GM19452 (cell line): ENCODE measurements at regions not wholly inside any gene's neighbourhood (a gene's known extent, or its start where the extent isn't known, plus 50 kb on each side); places are given as distances from the start of the nearest gene placed in this dataset.
A peak's percentile ranks its signal among the peaks of the same experiment; 100 is the strongest.
"Not testable (repeated sequence)": the region's sequence is repeated elsewhere in the genome, so short reads cannot be mapped to it uniquely, and the experiment has no call there.

ENCODE experiments used
- ATAC-seq: cut with Tn5 transposase; IDR thresholded peaks from one replicate; pipeline ENCODE4 v1.9.1; 2021; ENCODE audit not compliant: unreplicated experiment

GRCh38 chr2:31813016-31813415 lies 197.8 kb downstream of the MEMO1 start:
- ATAC-seq = no peak

DNA sequence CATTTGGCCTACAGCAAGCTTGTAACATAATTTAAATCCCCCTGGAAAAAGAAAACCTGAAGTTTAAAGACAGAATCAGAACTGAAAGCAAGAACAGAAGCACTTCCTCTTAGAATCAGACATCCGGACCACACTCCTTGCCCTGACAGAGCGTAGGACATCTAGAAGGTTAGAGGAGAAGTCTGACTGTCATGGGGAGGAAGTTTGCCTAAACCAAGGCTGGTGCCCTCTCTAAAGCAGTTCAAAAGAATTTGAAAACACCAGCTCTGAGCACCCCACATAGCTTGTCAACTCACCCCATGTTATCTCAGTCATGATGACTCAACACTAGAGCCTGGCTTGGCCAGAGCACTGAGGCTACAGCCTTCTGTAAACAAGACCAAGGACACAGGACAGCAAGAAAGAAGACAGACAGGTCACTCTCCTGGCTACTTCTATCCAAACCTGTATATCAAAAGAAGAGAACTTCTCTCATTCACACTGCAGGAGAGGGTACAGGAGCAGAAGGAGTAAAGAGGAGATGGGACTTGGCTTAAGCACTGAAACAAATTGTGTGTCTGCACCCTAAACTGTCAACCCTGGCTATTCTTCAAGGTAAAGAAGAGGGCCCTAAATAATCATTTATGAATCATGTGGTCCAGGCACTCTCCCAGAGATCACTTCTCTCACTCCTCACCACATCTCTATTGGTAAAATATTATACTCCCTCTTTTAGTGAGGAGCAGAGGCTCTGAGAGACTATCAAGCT lies 198.6 kb downstream of the MEMO1 start:
- ATAC-seq = peak; percentile 99

GRCh38 chr2:31811482-31811881 lies 199.3 kb downstream of the MEMO1 start:
- ATAC-seq = no peak

DNA sequence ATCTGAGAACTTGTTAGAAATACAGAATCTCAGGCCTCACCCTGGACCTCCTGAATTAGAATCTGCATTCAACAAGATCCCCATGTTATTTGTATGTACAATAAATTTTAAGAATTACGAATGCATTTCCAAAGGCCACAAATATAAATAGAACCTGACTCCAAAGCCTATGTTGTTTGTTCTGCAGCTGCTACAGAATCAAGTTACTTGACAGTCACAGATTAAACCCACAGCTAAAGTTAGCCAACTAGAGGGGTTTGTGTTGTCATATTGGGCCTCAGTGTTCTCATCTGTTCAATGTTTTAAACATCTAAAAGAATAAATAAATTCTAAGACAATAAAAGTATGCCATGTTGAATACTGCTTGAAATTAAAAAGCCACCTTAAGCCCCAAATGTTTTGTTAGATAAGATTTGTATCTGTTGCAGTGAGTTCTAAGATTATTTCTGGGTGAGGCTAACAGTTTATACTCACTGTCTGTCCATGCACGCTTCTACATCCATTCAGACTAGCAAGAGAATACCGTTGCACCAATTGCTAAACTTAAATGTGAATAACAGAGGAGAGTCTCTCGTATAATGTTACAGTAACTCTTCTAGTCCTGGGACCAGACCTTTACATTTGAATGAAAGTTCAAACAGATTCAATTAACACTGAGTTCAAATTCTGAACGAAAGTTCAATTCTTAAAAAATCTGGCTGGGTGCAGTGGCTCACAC lies 200.4 kb downstream of the MEMO1 start:
- no peak for ATAC-seq

GRCh38 chr2:31805688-31806087 lies 205.1 kb downstream of the MEMO1 start:
- ATAC-seq = no peak

- not testable (repeated sequence) for ATAC-seq
Observed at GRCh38 chr2:31803481-31804153, 207.2 kb downstream of the MEMO1 start.

GRCh38 chr2:31802711-31803110 lies 208.1 kb downstream of the MEMO1 start:
- no peak for ATAC-seq

DNA sequence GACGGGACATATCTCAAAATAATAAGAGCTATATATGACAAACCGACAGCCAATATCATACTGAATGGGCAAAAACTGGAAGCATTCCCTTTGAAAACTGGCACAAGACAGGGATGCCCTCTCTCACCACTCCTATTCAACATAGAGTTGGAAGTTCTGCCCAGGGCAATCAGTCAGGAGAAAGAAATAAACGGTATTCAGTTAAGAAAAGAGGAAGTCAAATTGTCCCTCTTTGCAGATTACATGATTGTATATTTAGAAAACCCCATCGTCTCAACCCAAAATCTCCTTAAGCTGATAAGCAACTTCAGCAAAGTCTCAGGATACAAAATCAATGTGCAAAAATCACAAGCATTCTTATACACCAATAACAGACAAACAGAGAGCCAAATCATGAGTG lies 211.5 kb downstream of the MEMO1 start:
- not testable (repeated sequence) for ATAC-seq

DNA sequence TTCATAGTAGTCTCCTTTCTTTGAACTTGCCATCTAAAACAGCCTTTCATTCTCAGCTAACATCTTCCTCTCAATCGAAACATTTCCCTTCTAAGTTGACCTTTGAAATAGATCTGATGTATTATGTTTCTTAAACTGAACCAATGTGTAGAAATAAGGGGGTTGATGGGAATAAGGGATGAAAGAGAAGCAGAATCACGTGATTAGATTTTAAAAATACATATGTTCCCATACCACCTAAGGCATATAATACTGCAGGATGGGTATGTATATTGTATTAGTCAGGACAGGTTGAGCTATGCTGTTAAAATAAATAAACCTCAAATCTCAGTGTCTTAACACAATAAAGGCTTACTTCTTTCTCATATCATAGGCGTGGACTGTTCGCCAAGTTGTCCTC lies 207.5 kb upstream of the SRD5A2 start:
- no peak for ATAC-seq

DNA sequence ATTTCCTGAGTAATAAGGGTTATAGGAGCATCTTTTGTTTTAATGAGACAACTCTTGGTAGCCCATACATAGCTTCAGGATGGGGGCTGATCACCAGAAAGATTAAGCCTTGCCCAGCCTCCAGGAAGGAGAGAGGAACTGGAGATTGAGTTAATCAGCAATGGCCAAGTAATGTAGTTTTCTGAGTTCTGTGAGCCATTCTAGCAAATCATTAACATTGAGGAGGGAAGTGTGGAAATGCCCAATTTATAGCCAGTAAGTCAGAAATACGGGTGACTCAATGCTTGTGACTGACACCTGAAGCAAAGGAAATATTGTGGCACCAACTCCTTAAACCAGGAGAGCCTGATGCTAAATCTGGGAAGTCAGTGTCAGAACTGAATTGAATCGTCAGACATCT lies 205.1 kb upstream of the SRD5A2 start:
- peak; percentile 86 for ATAC-seq

- ATAC-seq = no peak
Observed at GRCh38 chr2:31784868-31785267, 204.1 kb upstream of the SRD5A2 start.

DNA sequence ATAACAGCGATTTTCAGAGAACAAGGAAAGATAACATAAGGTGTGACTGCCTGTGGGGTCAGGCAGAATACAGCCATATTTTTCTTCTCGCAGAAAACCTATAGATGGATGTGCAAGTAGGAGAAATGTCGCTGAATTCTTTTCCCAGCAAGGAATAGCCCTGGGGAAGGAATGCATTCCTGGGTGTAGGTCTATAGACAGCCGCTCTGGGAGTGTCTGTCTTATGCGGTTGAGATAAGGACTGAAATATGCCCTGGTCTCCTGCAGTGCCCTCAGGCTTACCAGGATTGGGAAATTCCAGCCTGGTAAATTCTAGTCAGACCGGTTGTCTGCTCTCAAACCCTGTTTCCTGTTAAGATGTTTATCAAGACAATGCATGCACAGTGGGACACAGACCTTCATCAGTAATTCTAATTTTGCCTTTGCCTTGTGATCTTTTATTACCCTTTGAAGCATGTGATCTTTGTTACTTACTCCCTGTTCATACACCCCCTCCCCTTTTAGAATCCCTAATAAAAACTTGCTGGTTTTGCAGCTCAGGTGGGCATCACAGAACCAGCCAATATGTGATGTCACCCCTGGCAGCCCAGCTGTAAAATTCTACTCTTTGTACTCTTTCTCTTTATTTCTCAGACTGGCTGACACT lies 202.8 kb upstream of the SRD5A2 start:
- not testable (repeated sequence) for ATAC-seq

- no peak for ATAC-seq
Observed at GRCh38 chr2:31778153-31778552, 197.4 kb upstream of the SRD5A2 start.

DNA sequence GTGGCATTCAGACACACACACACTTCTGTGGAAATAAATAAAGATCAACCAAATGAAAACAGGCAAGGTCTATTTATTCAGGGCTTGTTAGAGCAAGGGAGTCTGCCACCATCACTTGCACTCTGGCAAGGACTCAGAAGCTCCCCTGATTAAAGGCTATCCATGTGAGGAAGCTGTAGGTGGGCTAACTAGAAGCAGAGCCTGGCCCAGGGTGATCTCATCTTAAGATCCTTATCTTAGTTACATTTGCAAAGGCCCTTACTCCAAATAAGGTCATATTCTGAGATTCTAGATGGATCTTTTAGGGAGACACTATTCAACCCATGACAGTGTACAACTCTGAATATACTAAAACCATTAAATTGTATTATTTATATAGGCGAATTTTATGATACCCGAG lies 190.0 kb upstream of the SRD5A2 start:
- no peak for ATAC-seq

GRCh38 chr2:31765078-31765945 lies 184.6 kb upstream of the SRD5A2 start:
- no peak for ATAC-seq

DNA sequence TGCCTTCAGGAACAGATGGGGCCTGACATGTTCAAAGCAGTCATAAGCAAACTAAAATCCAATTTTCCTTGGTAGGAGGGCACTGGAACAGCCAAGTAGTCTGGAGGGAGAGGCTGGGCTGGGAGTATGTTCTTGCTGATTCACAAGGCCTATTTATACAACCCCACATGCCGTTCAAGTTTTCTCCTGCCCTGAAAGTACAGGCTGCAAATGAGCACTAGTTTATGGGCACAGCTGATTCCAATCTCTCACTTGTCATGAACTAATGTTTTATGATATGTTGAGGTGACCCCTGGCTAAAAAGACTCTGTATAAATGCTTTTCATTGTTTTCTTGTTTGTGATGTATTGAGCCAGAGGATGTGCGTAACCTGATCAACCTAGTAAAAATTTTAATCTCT lies 183.4 kb upstream of the SRD5A2 start:
- no peak for ATAC-seq

DNA sequence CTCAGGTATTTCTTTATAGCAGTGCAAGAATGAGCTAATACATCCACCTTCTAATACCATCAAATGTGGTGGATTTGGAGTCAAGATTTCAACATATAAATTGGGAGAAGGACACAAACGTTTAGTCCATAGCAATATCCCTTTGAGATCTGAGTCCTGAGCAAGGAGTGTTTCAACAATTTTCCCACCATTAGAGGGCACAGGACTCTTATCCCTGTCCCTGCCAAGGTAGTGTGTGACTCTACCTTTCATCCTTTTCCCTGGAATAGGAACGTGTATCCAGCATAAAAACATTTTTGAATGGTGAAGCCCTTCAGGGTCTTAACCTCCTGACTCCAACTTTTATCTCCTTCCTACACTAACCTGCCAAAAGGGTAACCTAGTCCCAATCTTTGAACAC lies 181.3 kb upstream of the SRD5A2 start:
- no peak for ATAC-seq

- ATAC-seq = not testable (repeated sequence)
Observed at GRCh38 chr2:31757351-31757750, 176.6 kb upstream of the SRD5A2 start.

- ATAC-seq = not testable (repeated sequence)
Observed at GRCh38 chr2:31748746-31749145, 168.0 kb upstream of the SRD5A2 start.

GRCh38 chr2:31748041-31748440 lies 167.3 kb upstream of the SRD5A2 start:
- ATAC-seq = no peak

GRCh38 chr2:31739161-31739560 lies 158.4 kb upstream of the SRD5A2 start:
- no peak for ATAC-seq
